ENCODE measurements at regions not wholly inside any gene's neighbourhood (a gene's known extent, or its start where the extent isn't known, plus 50 kb on each side); places are given as distances from the start of the nearest gene placed in this dataset.

- Histone ChIP-seq H3K36me3 (no peaks in the 10 kb centered on the region), H3K4me1 (no peaks in the 10 kb centered on the region), H3K27ac (no peak overlapping the region), H3K27me3 (no peaks in the 10 kb centered on the region), H3K9me3 (no peaks in the 10 kb centered on the region), H3K4me3 (no peak overlapping the region)
- intact Hi-C loops (cut with DNase I) = no loop called here
- no peak for TF ChIP-seq CTCF (IDR thresholded peaks at IDR 0.05)
- no peak for TF ChIP-seq POLR2AphosphoS5 (IDR thresholded peaks at IDR 0.05)
- TF ChIP-seq POLR2A (IDR thresholded peaks at IDR 0.05) = no peak
- no peak for TF ChIP-seq EP300 (IDR thresholded peaks at IDR 0.05)
- DNase-seq = no peak
- WGBS, 2 donors = 71 to 72% methylated on average over 1 of the region's 1 CpG
Measured at GRCh38 chr18:41771973-41772372, 183.1 kb upstream of the PIK3C3 start.

GRCh38 chr18:41769265-41769664, 185.8 kb upstream of the PIK3C3 start:
- Histone ChIP-seq H3K27ac (no peak overlapping the region), H3K27me3 (no peaks in the 10 kb centered on the region), H3K9me3 (no peaks in the 10 kb centered on the region), H3K4me3 (no peak overlapping the region), H3K4me1 (no peaks in the 10 kb centered on the region), H3K36me3 (no peaks in the 10 kb centered on the region)
- WGBS, 2 donors = 49 to 59% methylated on average over 1 of the region's 1 CpG
- TF ChIP-seq CTCF (IDR thresholded peaks at IDR 0.05) = no peak
- TF ChIP-seq EP300 (IDR thresholded peaks at IDR 0.05) = no peak
- no peak for TF ChIP-seq POLR2AphosphoS5 (IDR thresholded peaks at IDR 0.05)
- no peak for TF ChIP-seq POLR2A (IDR thresholded peaks at IDR 0.05)
- DNase-seq = no peak
- intact Hi-C loops (cut with DNase I) = no loop called here

DNA sequence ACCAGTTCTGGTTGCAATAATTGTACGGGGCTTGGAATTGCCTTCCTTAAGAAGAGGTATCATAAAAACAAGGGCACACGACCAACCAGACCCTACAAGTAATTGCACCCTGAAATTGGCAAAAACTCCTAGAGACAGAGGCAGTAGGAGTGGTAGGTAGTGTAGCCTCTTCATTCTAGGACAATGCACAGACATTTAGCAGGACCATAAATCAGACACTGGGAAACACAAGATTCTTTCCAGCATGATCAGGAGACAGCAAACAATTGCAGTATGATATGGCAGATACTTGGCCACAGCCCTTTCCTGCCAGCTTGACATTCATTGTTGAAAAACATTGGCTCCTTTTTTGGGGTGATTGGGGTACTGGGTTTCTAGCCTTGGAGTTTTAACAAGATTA, 186.6 kb upstream of the PIK3C3 start:
- Histone ChIP-seq H3K27me3 (no peaks in the 10 kb centered on the region), H3K4me1 (no peaks in the 10 kb centered on the region), H3K4me3 (no peak overlapping the region), H3K27ac (no peak overlapping the region), H3K9me3 (no peaks in the 10 kb centered on the region), H3K36me3 (no peaks in the 10 kb centered on the region)
- 36 to 57% methylated on average over 2 of the region's 2 CpGs for WGBS, 2 donors
- TF ChIP-seq CTCF (IDR thresholded peaks at IDR 0.05) (no peak), EP300 (IDR thresholded peaks at IDR 0.05) (no peak), POLR2A (IDR thresholded peaks at IDR 0.05) (no peak), POLR2AphosphoS5 (IDR thresholded peaks at IDR 0.05) (no peak)
- DNase-seq = no peak
- intact Hi-C loops (cut with DNase I) = no loop called here

GRCh38 chr18:41767960-41768359, 187.1 kb upstream of the PIK3C3 start:
- DNase-seq = no peak
- Histone ChIP-seq H3K27me3 (no peaks in the 10 kb centered on the region), H3K9me3 (no peaks in the 10 kb centered on the region), H3K27ac (no peak overlapping the region), H3K4me1 (no peaks in the 10 kb centered on the region), H3K36me3 (no peaks in the 10 kb centered on the region), H3K4me3 (no peak overlapping the region)
- intact Hi-C loops (cut with DNase I) = no loop called here
- WGBS, 2 donors = 34 to 53% methylated on average over 4 of the region's 4 CpGs
- TF ChIP-seq POLR2A (IDR thresholded peaks at IDR 0.05) (no peak), EP300 (IDR thresholded peaks at IDR 0.05) (no peak), CTCF (IDR thresholded peaks at IDR 0.05) (no peak), POLR2AphosphoS5 (IDR thresholded peaks at IDR 0.05) (no peak)

DNA sequence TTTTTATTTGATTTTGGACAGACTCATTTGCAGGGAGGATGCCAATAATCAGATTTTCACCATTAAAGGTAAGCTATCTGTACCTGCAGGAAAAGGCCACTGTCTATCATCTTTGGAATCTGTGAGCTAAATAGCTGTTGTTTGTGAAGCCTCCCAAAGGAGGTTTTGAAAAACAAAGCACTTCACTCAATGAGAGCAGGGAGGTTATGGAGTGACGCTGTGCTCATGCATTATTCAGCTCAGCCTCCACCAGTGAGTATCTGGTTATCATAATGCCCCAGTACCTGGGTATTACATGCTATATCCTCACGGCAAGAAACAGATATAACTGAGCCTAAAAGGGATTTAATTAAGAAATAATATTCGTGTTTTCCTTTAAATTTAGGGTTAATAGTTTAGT, 189.6 kb upstream of the PIK3C3 start:
- WGBS, 2 donors = 65 to 79% methylated on average over 3 of the region's 3 CpGs
- Histone ChIP-seq H3K9me3 (no peaks in the 10 kb centered on the region), H3K27ac (no peak overlapping the region), H3K36me3 (no peaks in the 10 kb centered on the region), H3K4me1 (no peaks in the 10 kb centered on the region), H3K27me3 (no peaks in the 10 kb centered on the region), H3K4me3 (no peak overlapping the region)
- TF ChIP-seq POLR2A (IDR thresholded peaks at IDR 0.05) = no peak
- TF ChIP-seq POLR2AphosphoS5 (IDR thresholded peaks at IDR 0.05) = no peak
- no peak for TF ChIP-seq EP300 (IDR thresholded peaks at IDR 0.05)
- no peak for TF ChIP-seq CTCF (IDR thresholded peaks at IDR 0.05)
- intact Hi-C loops (cut with DNase I) = no loop called here
- DNase-seq = no peak

Measured in sigmoid colon (tissue), 6 donors.